ENCODE measurements at regions not wholly inside any gene's neighbourhood (a gene's known extent, or its start where the extent isn't known, plus 50 kb on each side); places are given as distances from the start of the nearest gene placed in this dataset.

DNA sequence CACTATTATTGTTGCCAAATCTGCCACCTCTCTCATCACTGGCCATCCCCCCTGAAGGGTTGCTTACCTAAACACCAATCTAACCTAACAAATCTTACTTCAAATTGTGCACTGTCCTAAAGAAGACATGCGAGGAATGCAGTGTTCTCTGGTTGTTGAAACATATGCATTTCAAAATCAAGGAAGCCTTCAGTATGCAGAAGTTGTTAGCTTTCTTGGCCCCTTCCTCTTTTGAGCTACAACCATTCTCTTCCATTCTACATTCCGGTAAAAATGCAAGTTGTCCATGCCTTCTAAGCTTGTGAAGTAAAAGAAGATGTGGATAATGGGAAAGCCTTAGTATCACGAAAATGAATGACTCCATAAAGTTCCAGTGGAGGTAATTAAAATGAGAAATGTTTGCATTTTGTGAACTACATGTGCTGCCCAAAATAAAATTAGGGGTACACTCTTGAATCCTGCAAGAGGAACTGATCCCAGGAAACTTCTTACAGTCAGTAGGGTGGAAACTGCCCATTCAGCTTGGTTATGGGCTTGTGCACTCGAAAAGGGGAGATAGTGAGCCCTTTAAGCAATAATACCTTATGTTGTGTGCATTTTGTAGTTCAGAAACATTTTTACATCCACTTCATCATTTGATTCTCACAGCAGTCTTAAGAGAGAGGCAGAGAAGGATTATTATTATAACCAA is 77.6 kb upstream of the ADRB2 start:
- dilution Hi-C loops (cut with MboI; ENCODE audit: extremely low pct_ligation_motif_present, low sequenced_read_pairs) (loop anchor here (25.0 kb wide), 1 partner anchor 363 kb away; no protein-coding TSS in a partner anchor), intact Hi-C loops (cut with micrococcal nuclease) (no loop called here)
- no TSS peak for BruUV-seq (replicated peaks)
- no peak overlapping the region for H3K27ac ChIP-seq (ENCODE audit: insufficient read depth, low read depth, low read length)
- H3K4me2 ChIP-seq (ENCODE audit: insufficient read depth, low read length): no peak overlapping the region
- no peaks in the 10 kb centered on the region for H3K4me1 ChIP-seq (ENCODE audit: control insufficient read depth, extremely low read depth, insufficient read depth, low read length)
- TF ChIP-seq FOS (IDR thresholded peaks at IDR 0.05; ENCODE audit: borderline replicate concordance, insufficient read depth, low read length) (no peak), MYC (IDR thresholded peaks at IDR 0.05; ENCODE audit: low read depth, low read length) (no peak), EZH2 (IDR thresholded peaks at IDR 0.05; ENCODE audit: borderline replicate concordance, low read depth, low read length, severe bottlenecking) (no peak), POLR2A (IDR thresholded peaks at IDR 0.05; ENCODE audit: low read depth, low read length) (no peak), GATA2 (IDR thresholded peaks at IDR 0.05; ENCODE audit: insufficient read depth, insufficient read length, low read depth, low read length) (no peak), POLR2AphosphoS5 (IDR thresholded peaks at IDR 0.05; ENCODE audit: insufficient read depth, low read depth, low read length) (no peak), JUN (IDR thresholded peaks at IDR 0.05; ENCODE audit: borderline replicate concordance, insufficient read depth, insufficient read length, low read depth) (no peak)
- TF ChIP-seq, protein P1, sequence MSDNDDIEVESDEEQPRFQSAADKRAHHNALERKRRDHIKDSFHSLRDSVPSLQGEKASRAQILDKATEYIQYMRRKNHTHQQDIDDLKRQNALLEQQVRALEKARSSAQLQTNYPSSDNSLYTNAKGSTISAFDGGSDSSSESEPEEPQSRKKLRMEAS (IDR thresholded peaks at IDR 0.05; ENCODE audit: insufficient read depth, insufficient read length): no peak
- TF ChIP-seq, protein P2, sequence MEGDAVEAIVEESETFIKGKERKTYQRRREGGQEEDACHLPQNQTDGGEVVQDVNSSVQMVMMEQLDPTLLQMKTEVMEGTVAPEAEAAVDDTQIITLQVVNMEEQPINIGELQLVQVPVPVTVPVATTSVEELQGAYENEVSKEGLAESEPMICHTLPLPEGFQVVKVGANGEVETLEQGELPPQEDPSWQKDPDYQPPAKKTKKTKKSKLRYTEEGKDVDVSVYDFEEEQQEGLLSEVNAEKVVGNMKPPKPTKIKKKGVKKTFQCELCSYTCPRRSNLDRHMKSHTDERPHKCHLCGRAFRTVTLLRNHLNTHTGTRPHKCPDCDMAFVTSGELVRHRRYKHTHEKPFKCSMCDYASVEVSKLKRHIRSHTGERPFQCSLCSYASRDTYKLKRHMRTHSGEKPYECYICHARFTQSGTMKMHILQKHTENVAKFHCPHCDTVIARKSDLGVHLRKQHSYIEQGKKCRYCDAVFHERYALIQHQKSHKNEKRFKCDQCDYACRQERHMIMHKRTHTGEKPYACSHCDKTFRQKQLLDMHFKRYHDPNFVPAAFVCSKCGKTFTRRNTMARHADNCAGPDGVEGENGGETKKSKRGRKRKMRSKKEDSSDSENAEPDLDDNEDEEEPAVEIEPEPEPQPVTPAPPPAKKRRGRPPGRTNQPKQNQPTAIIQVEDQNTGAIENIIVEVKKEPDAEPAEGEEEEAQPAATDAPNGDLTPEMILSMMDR (IDR thresholded peaks at IDR 0.05; ENCODE audit: extremely low read depth in 1 of 2, insufficient read depth in 1 of 2, low read depth in 1 of 2, low read length in 2 of 2): no peak
- H3K79me2 ChIP-seq (ENCODE audit: control insufficient read depth, insufficient read depth, low read length): no peaks in the 10 kb centered on the region
- H3K9me3 ChIP-seq (replicated peaks; ENCODE audit: control insufficient read depth, insufficient read depth, low read length): no peaks in the 10 kb centered on the region
- H3K36me3 ChIP-seq (ENCODE audit: control insufficient read depth in 2 of 2, extremely low read depth in 1 of 2, insufficient read depth in 2 of 2, low read length in 2 of 2): no peaks in the 10 kb centered on the region
- no peak overlapping the region for H3K9ac ChIP-seq (replicated peaks; ENCODE audit: extremely low read depth, insufficient read depth, low read length)
- H3K27me3 ChIP-seq (ENCODE audit: control insufficient read depth in 2 of 2, insufficient read depth in 2 of 2, low read length in 2 of 2): no peaks in the 10 kb centered on the region
- CTCF ChIA-PET: no interaction called here
- no peak overlapping the region for H2AFZ ChIP-seq (ENCODE audit: low read depth, low read length)
- DNase-seq (ENCODE audit: low read depth, low spot score): no peak
- no peaks in the 10 kb centered on the region for H4K20me1 ChIP-seq (replicated peaks; ENCODE audit: control insufficient read depth, extremely low read depth, insufficient read depth, low read length)
- no peak overlapping the region for H3K4me3 ChIP-seq (replicated peaks in 1 of 3; ENCODE audit: insufficient read depth in 1 of 3, low read depth in 1 of 3, low read length in 3 of 3)
- FAIRE-seq: no peak
- POLR2A ChIA-PET: no interaction called here
- H3K9me1 ChIP-seq (replicated peaks; ENCODE audit: control insufficient read depth, extremely low read depth, insufficient read depth, low read length): no peaks in the 10 kb centered on the region
